Neural cell (in vitro differentiated cells): ENCODE measurements at regions not wholly inside any gene's neighbourhood (a gene's known extent, or its start where the extent isn't known, plus 50 kb on each side); places are given as distances from the start of the nearest gene placed in this dataset.

Source experiments
- H2AFZ ChIP-seq: fragments of 200-600, 300-800 bp; sonication (generic), shearing (Covaris generic); 2 replicates; pipeline ENCODE4 v1.6.0; 2014; ENCODE audit warnings: low read depth, mild to moderate bottlenecking, antibody characterized with exemption, low read length, moderate library complexity
- H3F3A ChIP-seq: fragments of 200-600 bp; shearing (Covaris generic); 2 replicates; pipeline ENCODE4 v1.6.1; 2016; ENCODE audit warnings: mild to moderate bottlenecking, moderate library complexity, mixed read lengths, antibody characterized with exemption, low read length; ENCODE audit not compliant: insufficient read depth, poor library complexity, severe bottlenecking
- H3K27ac ChIP-seq: fragments of 200-600, 300-800 bp; sonication (generic), shearing (Covaris generic); 2 replicates; pipeline ENCODE4 v1.5.1; 2014; ENCODE audit warnings: mild to moderate bottlenecking, low read length, moderate library complexity
- H3K27me3 ChIP-seq: fragments of 300-800, 200-600 bp; sonication (generic), shearing (Covaris generic); 2 replicates; pipeline ENCODE4 v1.6.0; 2014; ENCODE audit warnings: mild to moderate bottlenecking, low read depth, low read length, moderate library complexity; ENCODE audit not compliant: insufficient read depth
- H3K36me3 ChIP-seq: fragments of 300-800, 200-600 bp; sonication (generic), shearing (Covaris generic); 2 replicates; pipeline ENCODE4 v1.5.1; 2014; ENCODE audit warnings: mild to moderate bottlenecking, antibody characterized with exemption, low read length, moderate library complexity; ENCODE audit not compliant: insufficient read depth
- H3K4me2 ChIP-seq: fragments of 300-800, 200-600 bp; sonication (generic), shearing (Covaris generic); 2 replicates; pipeline ENCODE4 v1.6.0; 2014; ENCODE audit warnings: mild to moderate bottlenecking, low read length
- H3K4me3 ChIP-seq: fragments of 300-800, 200-600 bp; sonication (generic), shearing (Covaris generic); 2 replicates; pipeline ENCODE4 v1.5.1; 2014; ENCODE audit warnings: mild to moderate bottlenecking, low read length, moderate library complexity
- H3K79me2 ChIP-seq: fragments of 200-600 bp; shearing (Covaris generic); replicated peaks from 2 replicates; pipeline ENCODE4 v1.6.0; 2014; ENCODE audit warnings: mild to moderate bottlenecking, low read length, moderate library complexity; ENCODE audit not compliant: insufficient read depth
- H3K9ac ChIP-seq: fragments of 300-800, 200-600 bp; sonication (generic), shearing (Covaris generic); 2 replicates; pipeline ENCODE4 v1.6.1; 2016; ENCODE audit warnings: mild to moderate bottlenecking, low read length, mixed read lengths
- H3K9me2 ChIP-seq: fragments of 200-600 bp; shearing (Covaris generic); 2 replicates; pipeline ENCODE4 v1.6.1; 2016; ENCODE audit warnings: mild to moderate bottlenecking, low read length, mixed read lengths; ENCODE audit not compliant: insufficient read depth
- H3K9me3 ChIP-seq: fragments of 200-600, 300-800 bp; sonication (generic), shearing (Covaris generic); 2 replicates; pipeline ENCODE4 v1.6.1; 2016; ENCODE audit warnings: mild to moderate bottlenecking, mixed run types, low read length, moderate library complexity, mixed read lengths
- H4K20me1 ChIP-seq: fragments of 200-600 bp; shearing (Covaris generic); 2 replicates; pipeline ENCODE4 v1.6.1; 2016; ENCODE audit warnings: mild to moderate bottlenecking, mixed run types; ENCODE audit not compliant: insufficient read depth
- CTCF ChIP-seq: fragments of 450-650 bp; IDR thresholded peaks from 2 replicates; pipeline ENCODE4 v1.5.1; 2014; ENCODE audit warnings: antibody characterized with exemption, mild to moderate bottlenecking, moderate library complexity; ENCODE audit not compliant: poor library complexity, severe bottlenecking
- EP300 ChIP-seq: fragments of 450-650 bp; conservative IDR thresholded peaks from 2 replicates; pipeline ENCODE4 v1.6.1; 2014; ENCODE audit warnings: antibody characterized with exemption, mild to moderate bottlenecking, moderate library complexity; ENCODE audit not compliant: poor library complexity, severe bottlenecking
- EZH2 ChIP-seq: fragments of 200-600, 300-800 bp; shearing (Covaris generic), sonication (generic); IDR thresholded peaks from 2 replicates; pipeline ENCODE4 v1.6.1; 2014; ENCODE audit warnings: antibody characterized with exemption, low read length, borderline replicate concordance, mild to moderate bottlenecking; ENCODE audit not compliant: insufficient read depth, poor library complexity, severe bottlenecking
- MXI1 ChIP-seq: fragments of 450-650 bp; conservative IDR thresholded peaks from 2 replicates; pipeline ENCODE4 v1.6.1; 2014; ENCODE audit warnings: antibody characterized with exemption, mild to moderate bottlenecking; ENCODE audit not compliant: poor library complexity, severe bottlenecking
- POLR2AphosphoS5 ChIP-seq: IDR thresholded peaks from 2 replicates; pipeline ENCODE4 v1.6.1; 2012
- RAD21 ChIP-seq: fragments of 450-650 bp; conservative IDR thresholded peaks from 2 replicates; pipeline ENCODE4 v1.6.1; 2014; ENCODE audit warnings: antibody characterized with exemption, mild to moderate bottlenecking, moderate library complexity
- REST ChIP-seq: IDR thresholded peaks from 2 replicates; pipeline ENCODE4 v1.6.1; 2012; ENCODE audit warnings: borderline replicate concordance
- SMC3 ChIP-seq: fragments of 450-650 bp; conservative IDR thresholded peaks from 2 replicates; pipeline ENCODE4 v1.6.1; 2014; ENCODE audit warnings: antibody characterized with exemption, mild to moderate bottlenecking, moderate library complexity; ENCODE audit not compliant: poor library complexity
- TAF1 ChIP-seq: IDR thresholded peaks from 2 replicates; pipeline ENCODE4 v1.6.1; 2012; ENCODE audit warnings: low read depth

- Histone ChIP-seq H3K4me2 (no peak overlapping the region), H3K27ac (no peak overlapping the region), H3K36me3 (no peaks in the 10 kb centered on the region), H3F3A (no peaks in the 10 kb centered on the region), H3K27me3 (no peaks in the 10 kb centered on the region), H3K79me2 (no peaks in the 10 kb centered on the region), H3K4me3 (no peak overlapping the region), H4K20me1 (no peaks in the 10 kb centered on the region), H3K9me3 (no peaks in the 10 kb centered on the region), H3K9ac (no peak overlapping the region), H2AFZ (no peak overlapping the region), H3K9me2 (no peaks in the 10 kb centered on the region)
- TF ChIP-seq TAF1 (no peak), POLR2AphosphoS5 (no peak), REST (no peak), MXI1 (no peak), EP300 (no peak), CTCF (no peak), SMC3 (no peak), RAD21 (no peak), EZH2 (no peak)
These were observed 1672.7 kb upstream of the PCDH7 start for GRCh38 chr4:29047341-29048041.

- H3K9me2 ChIP-seq = no peaks in the 10 kb centered on the region
- H3K4me3 ChIP-seq = no peak overlapping the region
- TF ChIP-seq TAF1 (no peak), EP300 (no peak), MXI1 (no peak), SMC3 (no peak), POLR2AphosphoS5 (no peak), REST (no peak), RAD21 (no peak), EZH2 (no peak), CTCF (no peak)
- no peak overlapping the region for H3K27ac ChIP-seq
- no peaks in the 10 kb centered on the region for H3K27me3 ChIP-seq
- no peaks in the 10 kb centered on the region for H4K20me1 ChIP-seq
- H3K9ac ChIP-seq = no peak overlapping the region
- H3K9me3 ChIP-seq = no peaks in the 10 kb centered on the region
- H3K36me3 ChIP-seq = no peaks in the 10 kb centered on the region
- H3K79me2 ChIP-seq = no peaks in the 10 kb centered on the region
- H2AFZ ChIP-seq = no peak overlapping the region
- no peak overlapping the region for H3K4me2 ChIP-seq
- no peaks in the 10 kb centered on the region for H3F3A ChIP-seq
These were observed 1668.7 kb upstream of the PCDH7 start for GRCh38 chr4:29051381-29051965.
